OCI-LY3 (cell line): ENCODE measurements at regions not wholly inside any gene's neighbourhood (a gene's known extent, or its start where the extent isn't known, plus 50 kb on each side); places are given as distances from the start of the nearest gene placed in this dataset.

ENCODE experiments used
- CTCF ChIP-seq: fragments of 200-600, 300-600 bp; sonication (generic); IDR thresholded peaks from 2 replicates; pipeline ENCODE4 v1.5.1; 2014; ENCODE audit warnings: antibody characterized with exemption, low read length, low read depth
- EZH2phosphoT487 ChIP-seq: fragments of 200-600 bp; shearing (Covaris generic); IDR thresholded peaks from 2 replicates; pipeline ENCODE4 v1.6.1; 2018; ENCODE audit warnings: antibody characterized with exemption, mixed run types, low read depth

- TF ChIP-seq CTCF (no peak), EZH2phosphoT487 (no peak)
Observed at GRCh38 chr1:207251066-207251465, 70.4 kb upstream of the CD55 start.
